ENCODE measurements at regions not wholly inside any gene's neighbourhood (a gene's known extent, or its start where the extent isn't known, plus 50 kb on each side); places are given as distances from the start of the nearest gene placed in this dataset.

DNA sequence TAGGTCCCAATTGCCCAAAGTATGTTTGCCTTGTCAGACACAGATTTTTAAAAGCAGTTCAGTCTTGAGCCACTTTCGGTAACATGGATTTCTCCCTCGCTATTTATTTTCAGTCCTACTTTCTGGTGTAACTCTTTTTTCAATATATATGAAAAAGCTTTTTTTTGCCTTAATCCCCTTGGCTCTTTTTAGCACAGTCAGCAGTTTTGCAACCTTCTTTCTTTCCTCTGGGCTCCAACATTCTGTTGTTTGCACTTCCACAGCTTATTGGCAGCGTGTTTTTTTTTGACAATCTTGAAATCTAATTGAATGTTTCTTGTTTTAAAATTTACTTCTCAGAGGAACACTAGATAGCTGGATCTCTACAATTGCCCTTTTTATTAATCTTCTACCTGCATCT, 429.3 kb upstream of the NBEA start:
- no peak for FAIRE-seq

DNA sequence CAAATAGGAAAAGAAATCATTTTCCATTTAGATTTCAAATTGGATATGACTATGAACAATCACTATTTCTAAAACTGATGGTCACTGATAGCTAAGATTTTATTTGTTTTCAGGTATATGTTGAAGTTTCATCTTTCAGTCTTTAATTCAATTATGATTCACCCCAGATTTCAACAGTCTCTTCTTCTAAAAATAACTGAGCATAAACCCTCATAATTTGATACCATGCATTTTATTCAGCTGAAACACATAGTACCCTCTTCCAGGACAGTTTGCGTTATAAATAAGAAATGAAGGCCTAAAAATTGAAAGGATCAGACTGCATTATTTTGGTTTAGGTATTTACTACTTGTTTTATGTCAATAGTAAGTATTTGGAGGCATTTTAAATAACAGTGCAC, 428.5 kb upstream of the NBEA start:
- FAIRE-seq, result no peak

DNA sequence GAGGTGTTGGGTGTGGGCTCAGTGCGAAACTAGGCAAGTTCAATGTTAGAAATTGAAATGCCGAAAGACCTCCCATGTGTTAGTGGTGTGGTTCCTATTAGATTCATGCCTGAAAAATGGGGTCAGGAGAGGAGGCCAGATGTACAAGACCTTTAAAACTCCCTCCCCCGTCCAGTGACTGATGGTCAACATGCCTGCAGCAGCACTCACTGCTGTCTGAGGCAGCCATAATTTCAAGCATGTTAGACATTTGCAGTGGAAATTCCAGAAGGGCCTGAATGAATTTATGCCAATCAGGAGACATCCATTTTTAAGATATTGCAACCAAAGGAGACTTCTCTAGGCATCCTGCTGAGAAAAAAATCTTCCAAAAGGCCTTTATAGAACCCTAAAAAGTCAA, 426.9 kb upstream of the NBEA start:
- FAIRE-seq, result no peak

DNA sequence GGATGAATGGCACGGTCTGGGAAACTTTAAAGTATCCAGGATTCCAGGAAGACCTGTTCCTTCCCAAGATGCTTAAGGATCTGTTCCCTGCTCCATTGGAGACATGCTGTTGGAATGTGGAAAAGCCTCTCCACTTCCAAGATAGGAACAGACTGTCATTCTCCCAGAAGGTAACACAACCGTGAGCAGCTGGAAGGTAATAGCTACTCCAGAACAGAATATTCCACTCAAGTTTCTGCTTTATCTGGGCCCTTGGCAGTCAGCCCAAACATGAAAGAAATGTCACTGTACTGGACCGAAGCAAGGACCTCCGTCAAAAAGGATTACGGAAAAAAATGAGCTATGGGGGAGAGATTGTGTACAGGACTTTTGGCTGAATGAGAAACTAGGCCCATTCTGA, 420.9 kb upstream of the NBEA start:
- FAIRE-seq, result no peak

DNA sequence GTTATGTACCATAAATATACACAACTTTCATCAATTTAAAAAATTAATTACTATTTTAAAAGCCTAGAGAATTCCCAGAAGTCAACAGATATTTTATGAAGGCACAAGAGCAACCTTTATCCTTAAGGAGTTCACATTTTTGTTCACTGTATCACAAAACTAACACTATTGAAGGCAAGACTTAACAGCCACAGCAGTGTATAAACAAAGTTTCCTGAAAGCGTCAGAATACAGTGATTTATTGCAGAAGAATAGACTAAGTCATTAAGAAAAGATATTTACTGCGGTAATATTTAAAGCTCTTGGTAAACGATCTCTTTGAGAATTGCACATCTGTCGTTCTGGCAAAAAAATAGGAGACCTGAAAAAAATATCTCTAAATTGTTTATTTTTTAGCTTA, 419.3 kb upstream of the NBEA start:
- no peak for FAIRE-seq

DNA sequence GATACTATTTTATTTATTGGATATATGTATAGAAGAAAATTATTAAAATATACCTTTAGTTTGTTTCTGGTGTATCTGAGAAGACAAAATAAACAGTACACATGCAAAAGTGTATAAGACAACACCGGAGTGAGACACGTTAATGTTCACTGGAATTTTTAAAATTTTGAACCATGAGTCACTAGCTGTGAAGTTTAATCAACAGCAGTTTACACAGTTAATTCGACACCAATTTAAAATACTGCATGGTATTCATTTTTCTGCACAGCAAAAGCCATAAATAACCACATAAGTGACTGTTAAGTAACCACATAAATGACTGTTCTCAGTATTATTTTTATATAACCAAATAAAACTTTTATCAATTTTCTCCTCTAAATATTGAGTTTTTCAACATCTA, 418.7 kb upstream of the NBEA start:
- FAIRE-seq, result no peak

DNA sequence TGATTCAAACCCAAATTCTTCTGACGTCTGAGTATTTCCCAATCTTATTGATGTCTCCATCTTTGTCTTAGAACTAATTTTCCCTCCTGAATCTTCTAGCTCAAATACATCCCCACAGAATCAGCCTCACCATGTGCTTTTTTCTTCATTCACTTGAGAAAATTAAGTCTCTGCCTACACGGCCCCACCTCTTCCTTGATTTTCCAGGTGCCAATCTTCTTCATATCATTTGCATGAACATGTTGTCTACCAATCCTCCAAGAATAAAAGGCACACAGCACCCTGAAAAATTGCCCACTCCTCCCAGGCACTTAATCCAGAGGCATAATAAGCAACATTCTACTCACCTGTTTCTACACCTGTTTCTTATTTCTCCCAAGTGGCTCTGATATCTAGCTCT, 408.1 kb upstream of the NBEA start:
- FAIRE-seq, result no peak

DNA sequence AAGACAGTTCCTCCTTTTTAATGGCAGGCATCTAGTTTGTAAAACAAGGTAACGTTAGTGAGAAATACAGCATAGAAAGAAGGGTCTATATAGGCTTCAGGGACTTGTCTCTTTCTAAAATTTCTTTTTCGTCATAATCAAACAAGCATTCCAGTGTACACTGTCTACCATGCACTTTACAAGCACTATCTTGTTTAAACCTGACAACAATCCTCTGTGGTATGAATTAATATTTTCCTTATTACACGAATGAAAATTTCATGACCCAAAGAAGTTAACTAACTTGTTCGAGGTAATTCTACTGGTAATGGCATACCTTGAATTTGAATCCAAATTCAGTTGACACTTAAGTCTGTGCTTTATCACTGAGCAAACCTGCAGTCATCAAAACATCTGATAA, 399.7 kb upstream of the NBEA start:
- no peak for FAIRE-seq

DNA sequence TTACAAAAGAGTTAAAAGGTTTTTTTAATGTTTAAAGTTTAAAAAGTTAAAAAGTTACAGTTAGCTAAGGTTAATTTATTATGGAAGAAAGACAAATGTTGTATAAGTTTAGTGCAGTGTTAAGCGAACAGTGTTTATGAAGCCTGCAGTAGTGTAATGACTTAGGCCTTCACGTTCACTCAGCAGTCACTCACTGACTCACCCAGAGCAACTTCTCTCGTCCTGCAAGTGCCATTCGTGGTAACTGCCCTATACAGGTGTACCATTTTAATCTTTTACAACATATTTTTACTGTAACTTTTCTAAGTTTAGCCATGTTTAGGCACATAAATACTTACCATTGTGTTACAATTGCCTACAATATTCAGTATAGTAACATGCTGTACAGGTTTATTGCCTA, 398.2 kb upstream of the NBEA start:
- FAIRE-seq, result no peak

DNA sequence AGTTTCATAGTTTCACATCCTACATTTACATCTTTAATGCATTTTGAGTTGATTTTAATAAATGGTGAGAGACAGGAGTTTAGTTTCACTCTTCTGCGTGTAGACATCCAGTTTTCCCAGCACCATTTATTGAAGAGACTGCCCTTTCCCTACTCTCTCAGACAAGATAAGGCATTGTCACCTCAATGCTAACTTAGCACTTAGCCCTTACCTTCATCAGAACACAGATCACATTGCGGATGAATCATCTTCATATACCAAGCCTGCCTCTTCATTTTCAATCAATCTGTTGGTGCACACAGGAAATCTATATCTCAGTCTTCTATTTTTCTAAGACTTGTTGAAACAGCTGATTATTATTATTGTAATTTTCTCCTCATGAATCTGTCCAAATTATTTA, 396.6 kb upstream of the NBEA start:
- no peak for FAIRE-seq

DNA sequence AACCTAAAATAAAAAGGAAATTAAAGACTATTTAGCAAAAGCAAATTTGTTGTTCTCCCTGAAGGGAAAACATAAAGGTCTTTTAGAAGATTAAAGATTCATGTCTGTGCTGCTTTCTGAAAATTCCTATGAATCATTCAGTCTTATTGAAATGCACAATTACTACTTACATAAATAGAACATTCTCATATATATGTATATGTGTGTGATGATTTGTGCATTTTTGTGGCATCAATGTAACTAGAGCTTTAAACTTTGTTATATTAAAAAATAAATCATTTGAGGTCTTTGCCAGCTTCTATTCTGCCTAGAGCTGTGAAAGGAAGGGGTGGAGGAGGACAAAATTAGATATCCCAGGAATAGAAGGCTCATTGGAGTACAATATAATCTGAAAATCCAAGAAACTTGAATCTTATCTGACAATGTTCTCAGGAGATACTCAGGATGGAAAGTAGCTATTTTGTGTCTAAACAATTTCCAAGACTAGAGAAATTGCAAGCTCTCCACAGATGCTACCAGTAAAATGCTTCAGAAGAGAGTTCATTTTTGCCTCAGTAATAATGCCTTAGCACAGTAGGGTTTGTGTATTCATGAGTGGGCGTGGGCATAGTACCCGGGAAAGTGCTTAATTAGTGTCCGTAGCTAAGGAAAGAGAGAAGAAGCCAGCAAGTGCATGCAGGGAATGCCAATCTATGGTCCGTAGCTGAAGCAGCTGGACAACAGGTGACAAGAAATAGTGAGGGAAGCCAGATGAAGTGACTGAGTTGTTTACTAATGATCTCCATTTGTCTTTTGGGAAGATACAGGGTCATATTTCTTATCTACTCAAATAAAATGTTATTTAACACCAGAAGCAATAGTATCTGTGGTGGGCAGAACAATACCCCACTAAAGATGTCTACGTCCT, 395.5 kb upstream of the NBEA start:
- no peak for FAIRE-seq

DNA sequence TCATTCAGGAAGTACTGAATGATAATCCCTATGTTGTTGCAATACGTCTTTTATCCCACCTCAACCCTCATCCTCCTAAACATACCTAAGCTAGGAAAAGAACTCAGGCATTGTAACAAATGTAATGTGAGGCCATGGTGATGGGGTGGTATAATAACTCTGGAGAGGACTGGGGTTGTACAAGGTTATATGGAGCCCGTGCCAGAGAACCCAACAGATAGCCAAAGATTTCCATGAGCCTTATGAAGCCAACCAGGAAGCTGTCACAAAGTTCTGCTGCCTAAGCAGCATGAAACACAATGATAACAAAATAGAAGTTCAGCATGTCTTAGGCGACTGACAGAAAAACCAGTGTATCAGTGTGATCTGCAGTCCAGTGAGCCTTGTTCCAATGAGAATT, 394.1 kb upstream of the NBEA start:
- no peak for FAIRE-seq

DNA sequence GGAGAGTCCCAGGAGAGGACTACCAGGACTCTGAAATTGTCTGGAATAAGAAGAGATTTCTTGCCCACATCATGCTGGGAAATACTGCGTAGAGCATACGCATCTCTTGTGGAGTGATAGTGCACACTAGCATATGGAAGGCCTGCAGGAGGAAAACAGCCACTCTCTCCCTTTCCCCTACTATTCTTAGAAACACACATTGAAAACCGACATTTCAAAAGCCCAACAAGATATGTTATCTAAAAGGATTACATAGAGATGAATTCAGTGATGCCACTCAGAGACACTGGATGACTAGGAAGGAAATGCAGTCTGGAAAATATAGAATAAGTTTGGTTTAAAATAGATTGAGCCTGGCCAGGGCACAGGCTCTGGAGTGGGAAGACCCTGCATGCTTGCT, 388.7 kb upstream of the NBEA start:
- FAIRE-seq, result no peak

DNA sequence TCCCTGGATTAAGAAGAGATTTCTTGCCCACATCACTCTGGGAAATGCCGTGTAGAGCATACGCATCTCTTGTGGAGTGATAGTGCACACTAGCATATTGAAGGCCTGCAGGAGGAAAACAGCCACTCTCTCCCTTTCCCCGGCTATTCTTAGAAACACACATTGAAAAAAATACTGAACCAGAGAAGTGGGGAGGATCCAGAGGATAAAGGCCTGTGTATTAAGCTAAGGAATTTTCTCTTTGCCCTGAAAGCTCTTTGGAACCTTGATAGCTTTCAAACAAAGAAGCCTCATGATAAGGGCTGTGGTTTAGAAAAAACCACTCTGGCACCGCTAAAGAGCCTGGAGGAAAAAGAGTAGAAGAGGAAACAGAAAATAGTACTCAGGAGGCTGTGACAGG, 386.1 kb upstream of the NBEA start:
- FAIRE-seq, result no peak

DNA sequence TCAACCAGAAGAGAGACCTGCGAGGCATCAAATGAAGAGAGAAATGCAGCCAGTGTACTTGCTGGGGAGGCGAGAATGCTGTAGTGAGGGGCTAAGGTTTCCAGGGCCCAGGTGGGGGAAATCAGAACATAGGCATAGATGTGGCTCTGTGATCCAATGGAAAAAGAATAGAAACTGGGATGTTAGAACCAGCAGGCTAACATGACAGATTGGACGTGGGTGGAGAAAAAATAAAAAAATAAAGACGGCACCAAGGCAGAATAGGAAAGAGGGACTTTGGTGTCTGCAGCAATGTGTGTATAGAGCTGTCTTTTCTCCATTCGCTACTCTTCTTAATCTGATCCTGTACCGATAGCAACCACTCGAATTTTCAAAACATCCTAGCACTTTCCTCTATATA, 381.0 kb upstream of the NBEA start:
- FAIRE-seq, result no peak

DNA sequence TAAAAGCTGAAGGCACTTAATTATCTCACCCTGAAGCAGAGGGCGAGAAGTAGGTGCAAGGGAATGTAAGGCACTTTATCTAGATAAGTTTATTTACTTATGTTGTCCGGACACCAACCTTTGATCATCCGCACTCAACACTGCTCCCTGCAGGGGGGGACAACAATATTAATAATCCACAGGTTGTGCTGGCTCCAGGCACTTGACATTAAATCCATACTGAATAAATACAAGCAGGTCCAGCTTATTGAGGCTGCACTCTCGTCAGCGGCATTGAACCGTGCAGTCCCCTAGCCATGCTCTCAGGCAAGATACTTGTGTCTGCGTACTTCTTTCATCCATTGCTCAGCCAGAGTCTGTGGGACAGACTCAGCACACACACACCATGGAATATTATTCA, 374.5 kb upstream of the NBEA start:
- no peak for FAIRE-seq

DNA sequence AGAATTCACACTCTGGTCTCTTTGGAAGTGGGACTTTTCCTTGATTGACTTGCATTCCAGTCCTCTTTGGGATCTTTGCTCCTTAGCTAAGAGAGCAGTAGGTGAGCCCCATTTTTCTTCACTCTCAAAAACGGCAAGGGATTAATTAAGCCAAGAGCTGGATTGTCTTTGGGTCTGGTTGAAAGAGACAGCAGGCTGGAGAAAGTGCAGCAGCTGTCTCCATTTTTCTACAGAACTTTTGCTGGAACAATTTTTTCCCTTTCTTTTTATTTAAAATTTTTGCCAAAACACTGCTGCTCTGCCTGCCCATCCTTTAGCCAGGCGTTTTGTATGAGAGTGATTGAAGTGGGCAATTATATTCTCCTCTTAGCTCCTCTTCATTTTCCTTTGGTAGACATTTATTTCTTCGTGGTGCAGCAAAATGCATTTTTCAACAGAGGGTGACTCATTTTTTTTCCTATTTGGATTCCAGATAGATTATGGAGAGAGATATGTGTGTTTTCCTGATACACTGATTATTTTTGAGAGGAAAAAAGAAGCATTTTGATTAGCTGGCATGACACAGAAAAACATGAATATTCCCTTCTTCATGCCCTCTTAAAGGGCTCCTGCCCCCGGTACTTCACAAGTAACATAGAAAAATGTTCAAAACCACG, 371.2 kb upstream of the NBEA start:
- FAIRE-seq, result no peak

DNA sequence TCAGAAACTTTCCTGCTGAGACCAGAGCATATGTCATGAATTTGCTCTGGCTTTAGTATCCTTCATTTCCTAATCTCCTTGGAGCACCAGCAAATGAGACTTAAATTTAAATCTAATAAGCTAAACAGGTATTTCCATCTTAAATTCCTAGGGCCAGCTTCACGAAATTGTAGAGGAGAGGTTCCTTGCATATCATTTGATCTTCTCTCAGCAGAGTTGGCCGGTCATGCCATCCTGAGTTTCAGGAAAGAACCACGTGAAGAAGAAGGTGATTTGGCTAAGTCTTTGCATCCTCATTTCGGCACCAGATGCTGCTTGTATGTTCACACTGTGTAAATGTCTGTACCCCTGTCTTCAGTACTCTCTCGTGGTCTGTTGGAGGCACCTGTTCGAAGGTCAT, 370.4 kb upstream of the NBEA start:
- FAIRE-seq, result no peak

DNA sequence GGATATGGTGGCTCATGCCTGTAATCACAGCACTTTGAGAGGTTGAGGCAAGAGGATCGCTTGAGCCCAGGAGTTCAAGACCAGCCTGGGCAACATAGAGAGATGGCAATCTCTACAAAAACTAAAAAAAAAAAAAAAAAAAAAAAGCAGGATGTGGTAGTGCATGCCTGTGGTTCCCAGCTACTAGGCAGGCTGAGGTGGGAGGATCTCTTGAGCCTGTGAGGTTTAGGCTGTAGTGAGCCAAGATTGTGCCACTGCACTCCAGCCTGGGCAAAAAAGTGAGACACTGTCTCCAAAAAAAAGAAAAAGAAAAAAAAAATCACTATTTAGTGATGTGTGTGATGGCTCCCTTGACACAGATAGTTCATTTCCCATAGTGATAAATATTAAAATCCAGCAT, 365.0 kb upstream of the NBEA start:
- FAIRE-seq, result no peak

DNA sequence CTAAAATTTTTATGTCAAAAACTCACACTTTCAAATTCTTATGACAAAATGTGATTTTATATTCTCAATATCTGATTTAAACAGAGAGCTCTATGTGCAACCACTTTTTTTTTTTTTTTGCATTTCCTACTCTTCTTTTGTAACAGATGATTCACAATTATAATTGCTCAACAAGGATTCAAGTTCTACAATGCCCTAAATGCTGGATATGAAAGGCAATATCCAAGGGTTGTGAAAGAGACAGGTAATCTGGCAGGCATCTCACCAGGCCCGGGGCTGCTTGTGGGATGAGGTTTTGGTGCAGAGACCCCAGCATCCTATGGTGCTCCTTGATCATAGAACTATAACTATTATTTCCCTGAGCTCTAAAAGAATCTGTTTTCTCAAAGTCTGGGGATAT, 363.6 kb upstream of the NBEA start:
- no peak for FAIRE-seq

DNA sequence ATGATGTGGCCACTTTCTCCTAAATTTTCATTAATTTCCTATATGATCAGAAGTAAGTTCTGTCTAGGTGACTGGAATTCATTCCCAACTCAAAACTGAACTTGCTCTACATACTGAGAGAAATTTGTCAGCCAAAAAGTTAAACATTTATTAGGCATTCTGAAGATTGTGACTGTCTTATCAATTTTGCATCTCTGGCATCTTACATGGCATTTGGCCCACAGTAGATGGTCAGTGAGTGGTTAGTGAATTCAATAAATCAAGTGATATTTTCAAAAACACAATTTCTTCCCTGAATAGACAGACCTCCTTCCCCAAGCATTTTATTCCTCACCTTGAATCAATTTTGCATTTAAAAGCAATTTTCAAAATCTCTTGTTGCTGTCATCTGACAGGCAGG, 363.2 kb upstream of the NBEA start:
- FAIRE-seq, result no peak

DNA sequence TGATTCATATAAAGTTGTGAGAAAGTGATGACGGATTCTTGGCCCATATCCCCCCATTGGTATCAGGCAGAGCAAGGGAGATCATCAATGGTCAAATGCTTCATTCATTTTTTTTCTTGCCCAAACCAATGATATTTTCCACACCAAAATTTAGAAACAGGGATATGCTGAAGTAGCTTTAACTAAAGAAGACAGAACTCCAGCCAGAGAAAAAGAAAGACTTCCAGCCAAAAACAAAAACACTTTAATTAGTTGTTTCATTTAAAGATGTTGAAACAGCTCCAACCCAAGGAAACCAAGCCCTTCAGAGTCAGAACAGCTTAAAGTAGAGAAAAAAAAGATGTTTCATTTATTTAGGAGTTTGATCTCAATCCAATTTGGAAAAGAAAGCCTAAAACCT, 358.9 kb upstream of the NBEA start:
- FAIRE-seq, result no peak

DNA sequence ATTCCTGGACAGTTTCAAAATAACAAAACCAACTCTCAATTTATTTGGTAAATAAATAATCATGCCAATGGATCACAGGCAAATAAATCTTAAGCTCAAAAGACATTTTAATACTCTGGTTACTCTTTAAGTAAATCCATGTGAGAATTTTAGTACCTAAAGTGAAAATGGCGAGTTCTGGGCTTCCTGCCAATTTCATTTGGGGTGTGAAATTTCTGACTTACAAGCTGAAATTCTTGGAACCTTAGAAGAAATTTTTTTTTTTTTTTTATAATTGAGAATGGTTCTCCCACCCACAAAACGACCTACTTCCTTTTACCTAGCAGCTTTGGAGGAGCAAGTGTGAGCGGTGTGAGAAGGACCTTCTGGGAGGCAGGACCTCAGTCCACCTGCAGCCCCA, 354.5 kb upstream of the NBEA start:
- FAIRE-seq, result no peak

DNA sequence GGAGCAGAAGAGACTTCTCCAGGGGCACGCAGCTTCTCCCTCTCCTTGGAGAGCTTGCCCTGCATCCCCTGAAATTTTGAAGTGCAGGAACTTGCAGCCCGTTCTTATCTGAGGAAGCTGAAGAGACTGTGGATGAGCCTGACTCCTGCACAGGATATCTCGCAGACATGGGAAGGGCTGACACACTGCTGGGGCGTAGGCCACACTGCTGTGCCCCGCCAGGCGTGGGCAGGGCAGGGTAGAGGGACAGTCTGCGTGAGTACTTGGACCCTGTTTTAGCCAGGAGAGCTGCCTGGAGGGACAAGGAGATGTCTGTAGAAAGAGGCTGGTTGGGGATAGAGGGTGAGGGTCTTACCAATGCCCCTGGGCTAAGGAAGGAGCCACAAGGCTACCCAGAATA, 353.7 kb upstream of the NBEA start:
- FAIRE-seq, result no peak

DNA sequence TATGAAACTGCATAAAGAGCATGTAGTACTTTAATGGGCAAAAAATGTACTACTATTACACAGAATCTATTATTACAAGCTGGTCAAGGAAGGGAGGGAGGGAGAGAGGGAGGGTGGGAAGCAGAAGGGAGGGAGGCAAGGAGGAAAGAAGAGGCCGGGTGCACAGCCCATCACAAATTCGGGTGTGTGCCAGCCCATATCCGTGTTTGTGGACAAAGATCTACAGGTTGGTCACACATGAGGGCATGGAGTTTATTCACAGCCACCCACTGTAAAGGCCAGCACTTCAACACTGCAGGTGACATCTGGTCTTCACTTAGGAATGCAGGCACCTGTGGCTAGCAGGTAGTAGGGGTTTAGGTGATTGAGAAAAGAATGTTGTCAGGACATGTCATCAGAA, 352.5 kb upstream of the NBEA start:
- no peak for FAIRE-seq
